ENCODE measurements at regions not wholly inside any gene's neighbourhood (a gene's known extent, or its start where the extent isn't known, plus 50 kb on each side); places are given as distances from the start of the nearest gene placed in this dataset.

DNA sequence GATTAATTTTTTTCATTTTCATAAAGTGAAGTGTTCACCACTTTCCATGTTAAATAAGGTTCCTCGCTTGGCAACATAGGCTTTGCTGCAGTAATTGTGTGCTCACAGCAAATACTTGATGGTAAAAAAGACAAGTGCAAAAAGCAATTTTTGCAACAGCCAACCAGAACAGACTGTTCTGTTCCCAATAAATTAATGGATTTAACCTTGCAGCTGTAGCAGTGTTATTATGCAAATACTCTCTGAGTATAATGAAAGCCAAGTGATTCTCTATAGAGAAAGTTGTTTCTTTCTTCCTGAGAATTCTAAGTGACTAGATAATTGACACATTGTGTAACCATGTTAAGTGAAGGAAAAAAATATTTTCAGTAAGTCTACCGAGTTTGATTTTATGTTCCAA lies 183.7 kb upstream of the NAALADL2 start:
- DNase-seq = no peak

- no peak for DNase-seq
Measured at GRCh38 chr3:174681784-174682183, 177.3 kb upstream of the NAALADL2 start.

GRCh38 chr3:174685796-174686195 lies 173.3 kb upstream of the NAALADL2 start:
- no peak for DNase-seq

- DNase-seq = no peak
Measured at GRCh38 chr3:174697310-174697709, 161.8 kb upstream of the NAALADL2 start.

- no peak for DNase-seq
Measured at GRCh38 chr3:174700736-174701135, 158.4 kb upstream of the NAALADL2 start.

DNA sequence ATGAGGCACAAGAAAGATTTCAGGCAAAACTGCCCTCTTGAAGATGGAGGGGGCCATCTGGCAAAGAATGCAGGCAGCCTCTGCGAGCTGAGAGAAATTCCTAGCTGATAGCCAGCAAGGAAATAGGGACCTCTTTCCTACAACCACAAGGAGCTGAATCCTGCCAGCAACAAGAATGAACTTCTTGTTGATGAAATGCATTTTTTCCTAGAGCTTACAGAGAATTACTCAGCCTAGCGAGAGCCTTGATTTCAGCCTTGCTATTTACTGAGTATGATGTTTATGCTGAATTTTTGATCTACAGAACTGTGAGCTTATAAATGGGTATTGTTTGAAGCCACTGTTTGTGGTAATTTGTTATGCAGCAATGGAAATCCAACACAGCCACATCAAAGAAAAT lies 148.5 kb upstream of the NAALADL2 start:
- no peak for DNase-seq

- DNase-seq = no peak
Measured at GRCh38 chr3:174715386-174715785, 143.7 kb upstream of the NAALADL2 start.

DNA sequence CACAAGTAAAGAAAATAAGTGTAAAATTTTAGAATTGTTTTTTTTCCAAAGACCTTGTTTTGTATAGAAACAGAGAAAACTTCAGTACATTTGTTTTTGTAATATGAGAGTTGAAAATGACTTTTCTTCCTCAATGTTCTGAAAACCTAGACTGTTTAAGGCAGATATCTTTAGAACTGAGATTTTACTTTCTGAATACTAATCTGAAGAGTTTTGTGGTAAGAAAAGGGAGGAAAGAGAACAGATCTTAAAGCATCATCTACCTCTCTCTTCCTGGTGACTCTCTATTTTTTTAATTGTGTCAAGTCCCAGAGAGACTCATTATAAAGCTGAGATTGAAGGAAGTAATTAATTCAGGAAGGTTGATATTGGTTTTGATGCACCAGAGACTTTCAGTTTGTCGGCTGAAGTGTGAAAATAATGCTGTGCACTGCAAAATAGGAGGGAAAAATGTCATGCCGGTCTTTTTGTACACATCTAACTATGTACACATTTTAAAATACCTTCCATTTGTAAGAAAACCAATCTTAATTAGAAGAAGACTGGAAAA lies 142.1 kb upstream of the NAALADL2 start:
- DNase-seq = no peak

- no peak for DNase-seq
Measured at GRCh38 chr3:174720717-174721116, 138.4 kb upstream of the NAALADL2 start.

DNA sequence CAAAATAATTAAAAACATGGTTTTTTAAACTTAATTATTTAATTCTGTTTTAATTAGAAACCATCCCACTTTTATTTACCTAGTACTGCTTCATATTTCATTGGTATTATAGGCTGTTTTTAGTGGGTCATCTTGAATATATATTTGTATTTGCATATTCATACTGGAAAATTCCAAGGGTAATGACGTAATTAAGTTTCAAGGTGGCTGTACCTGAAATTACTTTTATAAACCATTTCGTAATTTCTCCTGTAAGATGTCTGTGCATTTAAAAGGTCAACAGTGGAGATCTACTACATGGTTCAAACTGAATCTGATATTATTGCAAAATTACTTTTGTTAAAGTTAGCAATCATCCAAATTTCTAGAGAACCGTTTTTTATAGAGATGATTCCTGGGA lies 133.8 kb upstream of the NAALADL2 start:
- DNase-seq = no peak

DNA sequence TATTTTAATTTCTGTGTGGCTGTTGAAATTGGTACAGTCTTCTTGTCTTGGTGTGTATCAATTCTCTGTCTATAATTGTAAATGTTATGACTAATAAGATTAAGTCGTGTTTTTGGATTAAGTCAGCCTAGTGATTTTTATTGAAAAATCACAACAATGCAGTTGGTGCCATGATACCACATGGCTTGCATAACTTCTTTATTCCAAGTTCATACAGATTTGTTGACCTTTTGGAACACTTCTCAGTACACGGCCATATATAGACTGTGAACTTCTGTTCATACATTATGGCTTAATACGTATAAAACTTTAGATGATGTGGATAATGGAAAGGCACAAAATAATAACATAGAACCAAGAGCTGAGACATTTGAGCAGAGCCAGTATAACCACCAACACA lies 121.2 kb upstream of the NAALADL2 start:
- no peak for DNase-seq

DNA sequence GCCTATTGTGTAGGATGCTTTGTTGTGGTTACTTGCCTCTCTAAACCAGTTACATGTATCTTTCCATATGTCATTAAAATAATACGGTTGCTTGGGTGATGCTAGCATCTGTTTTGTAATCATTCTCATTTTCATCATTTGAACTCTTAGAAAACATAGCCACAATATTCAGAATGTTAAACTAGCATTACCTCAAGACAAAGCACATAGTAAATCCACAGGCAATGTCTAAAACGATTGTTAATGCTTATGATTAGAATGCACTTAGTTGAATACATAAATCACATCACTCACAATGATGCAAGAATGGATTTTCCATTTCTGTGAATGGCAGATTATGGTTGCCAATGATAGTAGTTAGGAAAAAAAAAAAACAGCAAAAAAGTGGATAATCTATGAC lies 110.0 kb upstream of the NAALADL2 start:
- DNase-seq = no peak

DNA sequence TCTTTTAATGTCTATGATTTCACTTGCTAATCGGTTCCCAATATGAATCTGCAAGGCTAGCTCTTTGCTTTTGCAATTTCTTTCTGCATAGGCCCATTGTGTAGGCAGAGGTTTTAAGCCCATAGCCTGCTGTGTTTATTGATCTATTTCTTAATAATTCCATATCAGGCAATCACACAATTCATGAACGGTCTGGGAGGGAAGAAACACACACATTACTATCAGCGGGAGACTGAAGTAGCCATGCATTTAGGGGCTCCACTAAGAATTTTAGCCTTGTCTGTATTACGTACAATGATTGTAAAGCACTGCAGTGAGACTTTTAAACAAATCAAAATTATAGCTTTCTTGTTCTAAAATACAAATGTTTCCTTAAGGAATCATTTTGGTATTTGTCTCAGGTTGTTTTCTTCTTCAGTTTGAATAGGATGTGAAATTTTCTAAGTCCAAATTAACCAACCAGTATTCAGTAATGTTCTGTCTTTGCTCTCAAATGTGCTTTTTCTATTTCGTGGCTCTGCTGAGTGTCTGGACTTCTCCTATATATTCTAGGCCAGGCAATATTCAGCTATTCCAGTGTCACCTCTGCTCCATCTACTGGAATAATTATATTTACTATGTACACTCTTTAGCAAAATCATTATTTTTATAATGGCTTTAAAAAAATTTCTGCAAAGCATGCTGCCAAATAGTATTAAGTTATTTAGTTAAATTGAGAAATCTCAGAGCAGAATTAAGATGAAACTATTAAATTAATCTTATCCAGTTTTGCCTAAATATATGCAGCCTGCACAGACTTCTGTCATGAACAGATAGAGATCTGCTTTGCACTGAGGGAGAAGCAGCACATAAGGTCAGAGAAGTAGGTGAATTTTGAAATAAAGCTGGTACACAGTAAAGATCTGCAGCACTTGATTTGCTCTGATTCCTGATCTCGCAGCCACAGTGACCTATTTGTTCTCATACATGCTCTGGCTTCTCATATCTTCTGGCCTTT lies 103.0 kb upstream of the NAALADL2 start:
- DNase-seq = no peak

DNA sequence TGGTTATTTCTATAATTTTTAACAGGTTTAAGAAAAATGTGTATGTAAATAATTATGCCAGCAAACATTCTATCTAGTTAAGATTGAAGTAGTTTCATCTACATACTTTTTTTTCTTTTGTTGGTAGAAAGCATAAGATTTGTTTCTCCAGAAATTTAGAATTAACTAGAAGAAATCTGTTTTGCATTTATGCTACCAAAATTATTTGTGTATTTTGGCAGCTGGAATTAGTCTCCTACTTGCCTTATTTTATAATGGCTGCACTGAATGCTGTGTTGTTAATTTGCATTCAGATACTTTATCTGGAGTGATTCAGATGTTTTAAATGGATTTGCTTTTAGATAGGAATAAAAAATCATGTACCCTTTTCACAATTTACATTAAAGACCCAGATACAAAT lies 100.2 kb upstream of the NAALADL2 start:
- no peak for DNase-seq

- DNase-seq = no peak
Measured at GRCh38 chr3:174767406-174767805, 91.7 kb upstream of the NAALADL2 start.

DNA sequence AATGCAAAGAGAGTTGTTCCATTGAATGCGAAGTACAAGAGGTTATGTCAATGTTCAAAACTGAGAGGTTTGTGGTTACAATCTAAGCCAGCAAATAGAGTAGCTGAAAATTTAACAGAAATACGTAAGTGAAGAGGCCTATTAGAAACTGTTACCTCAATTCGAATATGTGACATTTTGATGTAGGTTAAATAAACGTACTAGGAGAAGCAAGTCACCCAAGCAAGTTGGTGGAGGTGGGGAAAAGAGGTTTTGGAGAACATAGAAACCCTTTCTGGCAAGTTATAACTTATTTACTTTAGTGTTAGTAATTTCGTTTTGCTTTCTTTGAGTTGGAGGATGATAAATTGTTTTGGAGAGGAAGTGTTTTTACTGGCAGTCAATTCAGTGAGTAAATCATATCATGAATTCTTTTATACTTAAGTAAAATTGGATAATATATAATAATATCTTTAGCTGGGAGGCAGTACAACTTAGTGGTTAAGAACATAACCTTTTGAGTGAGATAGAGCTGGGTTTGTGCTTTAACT lies 91.2 kb upstream of the NAALADL2 start:
- no peak for DNase-seq

GRCh38 chr3:174769171-174769570 lies 90.0 kb upstream of the NAALADL2 start:
- no peak for DNase-seq

GRCh38 chr3:174775603-174776002 lies 83.5 kb upstream of the NAALADL2 start:
- DNase-seq = no peak

- DNase-seq = no peak
Measured at GRCh38 chr3:174776123-174776522, 83.0 kb upstream of the NAALADL2 start.

DNA sequence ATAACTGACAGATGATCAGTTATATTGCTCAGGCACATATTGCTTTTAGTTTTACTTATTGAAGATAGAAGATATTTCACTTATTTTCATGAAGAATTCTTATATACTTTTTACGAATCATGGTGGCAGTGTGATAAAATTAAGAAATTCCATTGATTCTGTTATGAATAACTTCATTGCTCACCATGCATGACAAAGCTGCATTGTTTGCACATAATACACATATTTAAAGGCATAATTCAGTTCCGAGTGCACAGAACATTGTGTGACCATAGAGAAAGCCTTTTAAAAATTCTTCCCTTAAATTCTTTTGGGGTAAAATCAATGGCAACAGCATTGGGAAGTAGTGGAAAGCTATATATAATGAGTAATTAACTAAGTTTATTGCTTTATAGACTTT lies 82.5 kb upstream of the NAALADL2 start:
- DNase-seq = no peak

GRCh38 chr3:174777813-174778212 lies 81.3 kb upstream of the NAALADL2 start:
- no peak for DNase-seq

GRCh38 chr3:174783502-174783901 lies 75.6 kb upstream of the NAALADL2 start:
- no peak for DNase-seq

- no peak for DNase-seq
Measured at GRCh38 chr3:174784206-174784934, 74.8 kb upstream of the NAALADL2 start.

DNA sequence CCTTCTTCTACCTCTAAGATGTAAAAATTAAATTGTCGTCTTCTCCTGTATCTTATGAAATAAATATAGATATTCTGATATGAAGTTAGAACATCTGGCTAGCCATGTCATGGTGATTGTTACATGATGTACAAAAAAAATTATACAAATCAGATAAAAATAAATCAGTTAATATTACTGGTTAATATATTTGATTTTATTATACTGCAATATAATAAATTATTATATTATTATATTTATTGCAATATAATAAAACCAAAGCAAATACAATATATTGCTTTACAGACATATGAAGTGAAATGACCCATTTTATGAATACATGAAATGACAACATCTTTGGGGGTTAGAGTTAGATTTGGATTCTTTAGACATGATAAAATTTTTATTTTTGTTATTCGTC lies 72.3 kb upstream of the NAALADL2 start:
- no peak for DNase-seq
